HepG2 (cell line): ENCODE measurements at regions not wholly inside any gene's neighbourhood (a gene's known extent, or its start where the extent isn't known, plus 50 kb on each side); places are given as distances from the start of the nearest gene placed in this dataset.

Experiments
- ATAC-seq: fragments of 200-7000 bp; cut with Tn5 transposase; 3 replicates; pipeline ENCODE4 v1.9.1; 2020; ENCODE audit warnings: mild to moderate bottlenecking, moderate library complexity
- BruUV-seq: library from RNA; stranded (reverse); fragments of 400-500 nt; replicated peaks from 2 replicates; lab custom pipeline; 2021; lab: Mats Ljungman, UMichigan
- CTCF ChIA-PET: fragments of 300-600 bp; formaldehyde crosslinking; extraction: SDS; loops from one replicate; lab custom pipeline; 2021; ENCODE audit warnings: low total read pairs, inconsistent platforms, low intra/inter-chr PET ratio; lab: Yijun Ruan, JAX
- POLR2A ChIA-PET: fragments of 350-600 bp; sonication (Branson Sonifier 250); formaldehyde crosslinking; loops from one replicate; lab custom pipeline; 2020; ENCODE audit warnings: antibody characterized with exemption, inconsistent platforms; lab: Yijun Ruan, JAX
- DNase-seq: peaks from one replicate; pipeline ENCODE4 v3.0.0-alpha.2; 2015; ENCODE audit warnings: low spot score
- FAIRE-seq: peaks from 3 replicates; lab custom pipeline; 2011; peaks lifted over from hg19 to GRCh38; lab: Jason Lieb, UNC
- H2AFZ ChIP-seq: one replicate; pipeline ENCODE4 v1.6.1; 2011; ENCODE audit warnings: low read length, inconsistent platforms
- H3K27ac ChIP-seq: fragments of 300-600 bp; 3 replicates; pipeline ENCODE4 v1.8.0; 2011; ENCODE audit warnings: mixed run types, mild to moderate bottlenecking, mixed read lengths, low read length, inconsistent platforms; ENCODE audit not compliant: insufficient read depth; ENCODE audit errors: extremely low read length
- H3K27me3 ChIP-seq, 2 experiments: fragments of 200-600 bp in 1 of 2; 2 replicates in 1 of 2; 3 replicates in 1 of 2; pipeline versions ENCODE4 v1.6.0 to v1.8.0; 2011; ENCODE audit warnings: low read length in 2 of 2, mild to moderate bottlenecking in 2 of 2, moderate library complexity in 2 of 2, inconsistent platforms in 1 of 2; ENCODE audit not compliant: insufficient read depth in 2 of 2, control insufficient read depth in 1 of 2
- H3K36me3 ChIP-seq, 2 experiments: fragments of 200-600 bp in 1 of 2; replicated peaks in 1 of 2; 2 replicates in 1 of 2; 3 replicates in 1 of 2; pipeline versions ENCODE4 v1.5.1 to v1.8.0; 2011; ENCODE audit warnings: low read length in 2 of 2, inconsistent platforms in 1 of 2; ENCODE audit not compliant: insufficient read depth in 2 of 2, control insufficient read depth in 1 of 2
- H3K4me1 ChIP-seq: 2 replicates; pipeline ENCODE4 v1.5.1; 2012; ENCODE audit warnings: low read length, inconsistent platforms; ENCODE audit not compliant: insufficient read depth
- H3K4me2 ChIP-seq: 2 replicates; pipeline ENCODE4 v1.6.0; 2011; ENCODE audit warnings: low read depth, low read length, inconsistent platforms
- H3K4me3 ChIP-seq, 3 experiments: fragments of 200-600 bp in 1 of 3; sonication (generic), shearing (Covaris generic) in 1 of 3; replicated peaks in 1 of 3; 2 replicates each; pipeline ENCODE4 v1.5.1; 2011 to 2016; ENCODE audit warnings: low read length in 3 of 3, inconsistent platforms in 2 of 3, low read depth in 2 of 3, mild to moderate bottlenecking in 2 of 3, control low read depth in 1 of 3, mixed read lengths in 1 of 3; ENCODE audit not compliant: insufficient read depth in 1 of 3
- H3K79me2 ChIP-seq: one replicate; pipeline ENCODE4 v1.6.1; 2011; ENCODE audit warnings: low read length, inconsistent platforms; ENCODE audit not compliant: insufficient read depth
- H3K9ac ChIP-seq: 2 replicates; pipeline ENCODE4 v1.6.0; 2011; ENCODE audit warnings: mild to moderate bottlenecking, low read depth, low read length, inconsistent platforms; ENCODE audit not compliant: insufficient read depth
- H3K9me3 ChIP-seq: 2 replicates; pipeline ENCODE4 v1.5.1; 2012; ENCODE audit warnings: mild to moderate bottlenecking, low read length
- H4K20me1 ChIP-seq: 2 replicates; pipeline ENCODE4 v1.6.0; 2011; ENCODE audit warnings: inconsistent platforms, mild to moderate bottlenecking, low read length, moderate library complexity; ENCODE audit not compliant: insufficient read depth
- CSRNP2 ChIP-seq: sonication (generic); formaldehyde crosslinking; conservative IDR thresholded peaks from 2 replicates; pipeline ENCODE4 v1.8.0; 2022; ENCODE audit warnings: low read depth, missing genetic modification reagents
- FIP1L1 ChIP-seq: fragments of 200-400 bp; formaldehyde crosslinking; IDR thresholded peaks from 2 replicates; pipeline ENCODE4 v1.6.1; 2018; ENCODE audit warnings: low read depth, mild to moderate bottlenecking, low read length, moderate library complexity, borderline replicate concordance; ENCODE audit not compliant: insufficient read depth
- GTF3A ChIP-seq: sonication (generic); formaldehyde crosslinking; conservative IDR thresholded peaks from 2 replicates; pipeline ENCODE4 v1.4.0; 2020; ENCODE audit warnings: mild to moderate bottlenecking, missing genetic modification reagents
- HCFC1 ChIP-seq: fragments of 150-350 bp; IDR thresholded peaks from 2 replicates; pipeline ENCODE4 v1.6.1; 2014; ENCODE audit warnings: low read depth, low read length
- MLLT10 ChIP-seq: sonication (generic); formaldehyde crosslinking; IDR thresholded peaks from 2 replicates; pipeline ENCODE4 v1.4.0; 2020; ENCODE audit warnings: missing genetic modification reagents
- NR3C1 ChIP-seq: sonication (generic); formaldehyde crosslinking; IDR thresholded peaks from 2 replicates; pipeline ENCODE4 v1.4.0; 2020; ENCODE audit warnings: missing genetic modification reagents
- ONECUT2 ChIP-seq: sonication (generic); formaldehyde crosslinking; IDR thresholded peaks from 2 replicates; pipeline ENCODE4 v1.4.0; 2020; ENCODE audit warnings: missing genetic modification reagents
- PITX1 ChIP-seq: sonication (generic); formaldehyde crosslinking; IDR thresholded peaks from 2 replicates; pipeline ENCODE4 v1.5.1; 2020; ENCODE audit warnings: mild to moderate bottlenecking, missing genetic modification reagents
- POGK ChIP-seq: sonication (generic); formaldehyde crosslinking; conservative IDR thresholded peaks from 2 replicates; pipeline ENCODE4 v1.8.0; 2022; ENCODE audit warnings: mild to moderate bottlenecking, moderate library complexity, missing genetic modification reagents
- REXO4 ChIP-seq: sonication (generic); formaldehyde crosslinking; IDR thresholded peaks from 2 replicates; pipeline ENCODE4 v1.8.0; 2022; ENCODE audit warnings: missing genetic modification reagents, mild to moderate bottlenecking, borderline replicate concordance
- RFX1 ChIP-seq: fragments of 450-650 bp; IDR thresholded peaks from 2 replicates; pipeline ENCODE4 v1.6.1; 2017
- RFXAP ChIP-seq: sonication (generic); formaldehyde crosslinking; IDR thresholded peaks from 2 replicates; pipeline ENCODE4 v1.4.0; 2020; ENCODE audit warnings: missing genetic modification reagents, borderline replicate concordance
- SALL1 ChIP-seq: sonication (generic); formaldehyde crosslinking; IDR thresholded peaks from 2 replicates; pipeline ENCODE4 v1.8.0; 2022; ENCODE audit warnings: mild to moderate bottlenecking, missing genetic modification reagents
- SIX4 ChIP-seq: sonication (generic); formaldehyde crosslinking; IDR thresholded peaks from 2 replicates; pipeline ENCODE4 v1.4.0; 2020; ENCODE audit warnings: missing genetic modification reagents
- SKI ChIP-seq: fragments of 450-650 bp; IDR thresholded peaks from one replicate; pipeline ENCODE4 v1.6.1; 2018; ENCODE audit warnings: mild to moderate bottlenecking; ENCODE audit not compliant: partially characterized antibody
- ZNF160 ChIP-seq: sonication (generic); formaldehyde crosslinking; IDR thresholded peaks from 2 replicates; pipeline ENCODE4 v1.8.0; 2022; ENCODE audit warnings: mild to moderate bottlenecking, inconsistent platforms, missing genetic modification reagents
- ZNF20 ChIP-seq: sonication (generic); formaldehyde crosslinking; IDR thresholded peaks from 2 replicates; pipeline ENCODE4 v1.4.0; 2020; ENCODE audit warnings: mild to moderate bottlenecking, moderate library complexity, missing genetic modification reagents
- ZNF674 ChIP-seq: sonication (generic); formaldehyde crosslinking; IDR thresholded peaks from 2 replicates; pipeline ENCODE4 v1.5.0; 2020; ENCODE audit warnings: low read depth, mild to moderate bottlenecking, missing genetic modification reagents
- ZNF749 ChIP-seq: sonication (generic); formaldehyde crosslinking; IDR thresholded peaks from 2 replicates; pipeline ENCODE4 v1.8.0; 2022; ENCODE audit warnings: mild to moderate bottlenecking, missing genetic modification reagents, moderate library complexity, borderline replicate concordance
- WGBS: methylation state at CpG from one replicate; pipeline ENCODE4 v1.1.6; 2017; ENCODE audit warnings: low lambda C conversion rate; 5-methylcytosine and 5-hydroxymethylcytosine counted together
- in situ Hi-C: cut with HindIII; loops from 2 replicates; pipeline ENCODE4 v1.10.0; 2017; ENCODE audit warnings: low pct_unique_long_range_greater_than_20kb; ENCODE audit not compliant: extremely low pct_ligation_motif_present
- intact Hi-C: fragments of 100-400 bp; cut with micrococcal nuclease; formaldehyde crosslinking; loops from one replicate; pipeline ENCODE4 v1.10.0; 2022; ENCODE audit not compliant: unreplicated experiment
- TF ChIP-seq, protein P1 (sequence below): sonication (generic); formaldehyde crosslinking; IDR thresholded peaks from 2 replicates; pipeline ENCODE4 v1.5.0; 2020; ENCODE audit warnings: missing genetic modification reagents

DNA sequence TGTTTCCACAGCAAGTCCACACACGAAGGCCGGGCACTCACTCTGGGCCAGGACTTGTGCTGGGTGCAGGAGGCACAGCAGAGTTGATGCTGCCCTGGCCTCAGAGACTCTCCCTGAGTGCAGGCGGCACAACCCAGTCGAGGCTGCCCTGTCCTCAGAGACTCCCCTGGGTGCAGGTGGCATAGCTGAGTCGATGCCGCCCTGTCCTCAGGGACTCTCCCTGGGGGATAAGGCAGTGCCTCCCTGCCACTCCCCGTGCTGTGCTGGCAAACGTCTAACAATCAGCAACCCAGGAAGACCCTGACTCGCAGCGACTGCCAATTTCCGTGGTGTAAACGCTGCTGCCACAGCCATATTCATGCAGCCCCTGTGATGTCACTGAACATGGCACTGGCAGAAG is 93.1 kb downstream of the PDGFA start:
- peaks cover 15% of the 10 kb centered on the region for H3K4me1 ChIP-seq
- no peak overlapping the region for H3K4me2 ChIP-seq
- H4K20me1 ChIP-seq = no peaks in the 10 kb centered on the region
- no peak overlapping the region for H2AFZ ChIP-seq
- no peaks in the 10 kb centered on the region for H3K9me3 ChIP-seq
- intact Hi-C loops (loop anchor here (10.0 kb wide), 1 partner anchor 52 kb away; no protein-coding TSS in a partner anchor), in situ Hi-C loops (no loop called here)
- DNase-seq = no peak
- no peak overlapping the region for H3K9ac ChIP-seq
- no peak for TF ChIP-seq ZNF749 (CRISPR knock-in tag)
- no peak for TF ChIP-seq RFXAP (CRISPR knock-in tag)
- no peak for TF ChIP-seq ZNF20 (CRISPR knock-in tag)
- no peak for TF ChIP-seq GTF3A
- no peak for TF ChIP-seq PITX1 (CRISPR knock-in tag)
- no peak for TF ChIP-seq REXO4 (CRISPR knock-in tag)
- no peak for TF ChIP-seq RFX1
- no peak for TF ChIP-seq POGK (CRISPR knock-in tag)
- TF ChIP-seq, protein P1, sequence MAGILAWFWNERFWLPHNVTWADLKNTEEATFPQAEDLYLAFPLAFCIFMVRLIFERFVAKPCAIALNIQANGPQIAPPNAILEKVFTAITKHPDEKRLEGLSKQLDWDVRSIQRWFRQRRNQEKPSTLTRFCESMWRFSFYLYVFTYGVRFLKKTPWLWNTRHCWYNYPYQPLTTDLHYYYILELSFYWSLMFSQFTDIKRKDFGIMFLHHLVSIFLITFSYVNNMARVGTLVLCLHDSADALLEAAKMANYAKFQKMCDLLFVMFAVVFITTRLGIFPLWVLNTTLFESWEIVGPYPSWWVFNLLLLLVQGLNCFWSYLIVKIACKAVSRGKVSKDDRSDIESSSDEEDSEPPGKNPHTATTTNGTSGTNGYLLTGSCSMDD (CRISPR knock-in tag) = no peak
- no peak for TF ChIP-seq FIP1L1
- TF ChIP-seq HCFC1 = no peak
- no peak for TF ChIP-seq NR3C1 (CRISPR knock-in tag)
- no peak for TF ChIP-seq CSRNP2 (CRISPR knock-in tag)
- no peak for TF ChIP-seq SKI
- no peak for TF ChIP-seq ONECUT2 (CRISPR knock-in tag)
- TF ChIP-seq SIX4 (CRISPR knock-in tag) = no peak
- no peak for TF ChIP-seq SALL1 (CRISPR knock-in tag)
- TF ChIP-seq MLLT10 (CRISPR knock-in tag) = no peak
- TF ChIP-seq ZNF674 = no peak
- no peak for TF ChIP-seq ZNF160 (CRISPR knock-in tag)
- 90% methylated on average over 4 of the region's 12 CpGs for WGBS
- BruUV-seq = no TSS peak
- no peak for FAIRE-seq
- no peak for ATAC-seq
- no peak overlapping the region for H3K27ac ChIP-seq
- ChIA-PET CTCF (no interaction called here), POLR2A (no interaction called here)
- H3K4me3 ChIP-seq = no peak overlapping the region
- no peaks in the 10 kb centered on the region for H3K36me3 ChIP-seq
- peaks cover 18 to 47% of the 10 kb centered on the region in 2 experiments; a peak in 3 of 5 replicates for H3K27me3 ChIP-seq
- no peaks in the 10 kb centered on the region for H3K79me2 ChIP-seq
